Lower leg skin (tissue), 4 donors: ENCODE measurements at regions not wholly inside any gene's neighbourhood (a gene's known extent, or its start where the extent isn't known, plus 50 kb on each side); places are given as distances from the start of the nearest gene placed in this dataset.
A peak's percentile ranks its signal among the peaks of the same experiment; 100 is the strongest.

Experiments
- DNase-seq, 2 donors: peaks; one replicate each; pipeline ENCODE4 v3.0.0-alpha.2; 2019; ENCODE audit warnings: low spot score in 2 of 2
- H3K4me3 ChIP-seq: fragments of 200-600 bp; sonication (generic); 2 replicates; pipeline ENCODE4 v1.5.1; 2017; ENCODE audit warnings: mild to moderate bottlenecking, low read depth; ENCODE audit not compliant: poor library complexity, severe bottlenecking
- POLR2A ChIP-seq, 2 donors: fragments of 450-650 bp; IDR thresholded peaks; one replicate each; pipeline ENCODE4 v1.6.1; 2016 to 2017; ENCODE audit warnings: antibody characterized with exemption in 2 of 2, mild to moderate bottlenecking in 1 of 2, moderate library complexity in 1 of 2
- WGBS, 2 donors: methylation state at CpG; one replicate each; pipeline ENCODE4 v1.1.5; 2018; 5-methylcytosine and 5-hydroxymethylcytosine counted together
- intact Hi-C: fragments of 100-400 bp; cut with DNase I; formaldehyde crosslinking; loops from one replicate; pipeline ENCODE4 v1.15.0; 2023; ENCODE audit warnings: low total_unique reads
- TF ChIP-seq, protein P1 (sequence below), 3 donors: fragments of 450-650 bp; IDR thresholded peaks; one replicate each; pipeline ENCODE4 v1.5.1; 2016; ENCODE audit warnings: antibody characterized with exemption in 3 of 3, mild to moderate bottlenecking in 3 of 3, moderate library complexity in 2 of 3

DNA sequence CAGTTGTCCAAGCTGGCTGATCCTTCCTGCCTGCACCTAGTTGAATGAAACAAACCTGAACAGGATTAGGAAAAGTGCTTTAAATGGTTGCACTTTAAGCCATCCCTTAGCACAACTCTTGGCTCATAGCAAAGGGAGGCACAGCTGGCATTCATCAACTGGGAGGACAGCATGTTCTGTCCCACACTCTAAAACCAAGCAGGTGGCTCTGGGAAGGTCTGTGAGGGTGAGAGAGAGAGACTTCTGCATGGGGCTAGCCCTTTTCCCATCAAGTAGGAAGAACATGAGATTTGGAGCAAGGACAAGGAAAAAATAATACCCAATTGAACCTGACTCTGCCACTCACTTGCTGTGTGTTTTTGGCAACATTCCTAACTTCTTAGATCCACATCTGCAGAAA, 140.9 kb upstream of the CCL2 start:
- H3K4me3 ChIP-seq, result no peak overlapping the region
- TF ChIP-seq POLR2A (IDR thresholded peaks at IDR 0.05), result no peak
- TF ChIP-seq, protein P1, sequence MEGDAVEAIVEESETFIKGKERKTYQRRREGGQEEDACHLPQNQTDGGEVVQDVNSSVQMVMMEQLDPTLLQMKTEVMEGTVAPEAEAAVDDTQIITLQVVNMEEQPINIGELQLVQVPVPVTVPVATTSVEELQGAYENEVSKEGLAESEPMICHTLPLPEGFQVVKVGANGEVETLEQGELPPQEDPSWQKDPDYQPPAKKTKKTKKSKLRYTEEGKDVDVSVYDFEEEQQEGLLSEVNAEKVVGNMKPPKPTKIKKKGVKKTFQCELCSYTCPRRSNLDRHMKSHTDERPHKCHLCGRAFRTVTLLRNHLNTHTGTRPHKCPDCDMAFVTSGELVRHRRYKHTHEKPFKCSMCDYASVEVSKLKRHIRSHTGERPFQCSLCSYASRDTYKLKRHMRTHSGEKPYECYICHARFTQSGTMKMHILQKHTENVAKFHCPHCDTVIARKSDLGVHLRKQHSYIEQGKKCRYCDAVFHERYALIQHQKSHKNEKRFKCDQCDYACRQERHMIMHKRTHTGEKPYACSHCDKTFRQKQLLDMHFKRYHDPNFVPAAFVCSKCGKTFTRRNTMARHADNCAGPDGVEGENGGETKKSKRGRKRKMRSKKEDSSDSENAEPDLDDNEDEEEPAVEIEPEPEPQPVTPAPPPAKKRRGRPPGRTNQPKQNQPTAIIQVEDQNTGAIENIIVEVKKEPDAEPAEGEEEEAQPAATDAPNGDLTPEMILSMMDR (IDR thresholded peaks at IDR 0.05), result no peak
- DNase-seq, result peak in 1 of 2 donors; percentile 2
- intact Hi-C loops, result no loop called here

DNA sequence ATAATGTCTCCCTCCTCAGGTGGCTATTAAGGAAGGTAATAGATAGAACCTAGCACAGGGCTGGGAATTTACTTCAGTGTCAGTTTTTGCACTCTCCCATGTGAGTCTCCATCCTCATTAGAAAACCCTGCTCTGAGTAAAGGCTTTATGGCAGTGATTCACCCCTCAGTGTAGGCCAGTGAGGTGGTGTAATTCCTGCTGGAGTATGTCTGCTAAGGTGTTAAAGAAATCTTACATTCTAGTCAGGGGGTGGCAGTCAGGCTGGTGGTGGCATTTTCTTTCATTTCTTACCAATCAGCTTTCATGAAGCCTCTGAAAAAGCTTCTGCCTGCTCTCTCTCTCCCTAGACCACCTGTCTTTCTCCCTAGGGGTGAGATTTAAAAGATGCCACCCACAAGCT, 138.8 kb upstream of the CCL2 start:
- no peak overlapping the region for H3K4me3 ChIP-seq
- peak in 1 of 2 donors; percentile 5 for DNase-seq
- intact Hi-C loops, result no loop called here
- TF ChIP-seq, protein P1 (IDR thresholded peaks at IDR 0.05), result no peak
- no peak for TF ChIP-seq POLR2A (IDR thresholded peaks at IDR 0.05)

DNA sequence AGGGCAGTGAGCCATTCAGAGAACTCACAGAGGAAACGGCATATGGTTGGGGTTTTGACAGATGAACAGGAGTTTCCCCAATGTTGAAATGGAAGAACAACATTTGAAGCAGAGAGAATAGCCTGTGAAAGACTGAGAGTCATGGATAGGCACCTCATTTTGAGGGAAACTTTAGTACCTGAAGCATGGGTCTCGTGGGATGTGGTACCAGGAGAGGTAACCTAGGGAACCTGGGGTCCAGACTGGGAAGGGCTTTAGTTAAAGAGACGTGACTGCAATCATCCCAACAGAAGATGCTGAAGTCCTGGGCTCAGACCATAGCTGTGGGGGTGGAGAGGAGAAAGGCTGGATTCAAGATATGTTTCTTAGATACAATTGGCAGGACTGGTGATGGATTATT, 137.8 kb upstream of the CCL2 start:
- DNase-seq, result peak in 1 of 2 donors; percentile 45
- intact Hi-C loops, result no loop called here
- WGBS, 2 donors, result 46 to 72% methylated on average over 3 of the region's 3 CpGs
- TF ChIP-seq POLR2A (IDR thresholded peaks at IDR 0.05), result no peak
- TF ChIP-seq, protein P1 (IDR thresholded peaks at IDR 0.05), result no peak
- H3K4me3 ChIP-seq, result no peak overlapping the region

DNA sequence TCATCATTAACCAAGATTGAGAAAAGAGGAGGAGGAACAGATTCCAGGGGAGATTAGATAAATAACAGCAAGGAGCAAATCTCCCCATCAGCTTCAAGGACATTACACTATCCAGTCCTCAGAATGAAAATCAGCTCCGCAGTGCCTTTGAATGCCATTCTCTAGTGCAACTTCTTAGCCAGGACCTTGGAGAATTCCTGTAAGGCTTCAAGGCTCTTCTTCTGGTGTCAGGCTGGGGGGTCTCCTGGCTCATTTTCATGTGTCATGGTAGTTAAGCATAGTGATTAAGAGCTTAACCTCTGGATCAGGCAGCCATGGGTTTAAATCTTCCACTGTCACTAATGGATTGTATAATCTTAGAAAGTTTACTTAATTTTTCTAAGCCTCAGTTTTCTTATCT, 137.3 kb upstream of the CCL2 start:
- 79 to 83% methylated on average over 1 of the region's 1 CpG for WGBS, 2 donors
- no peak overlapping the region for H3K4me3 ChIP-seq
- intact Hi-C loops, result no loop called here
- no peak for DNase-seq
- no peak for TF ChIP-seq POLR2A (IDR thresholded peaks at IDR 0.05)
- TF ChIP-seq, protein P1 (IDR thresholded peaks at IDR 0.05), result no peak

DNA sequence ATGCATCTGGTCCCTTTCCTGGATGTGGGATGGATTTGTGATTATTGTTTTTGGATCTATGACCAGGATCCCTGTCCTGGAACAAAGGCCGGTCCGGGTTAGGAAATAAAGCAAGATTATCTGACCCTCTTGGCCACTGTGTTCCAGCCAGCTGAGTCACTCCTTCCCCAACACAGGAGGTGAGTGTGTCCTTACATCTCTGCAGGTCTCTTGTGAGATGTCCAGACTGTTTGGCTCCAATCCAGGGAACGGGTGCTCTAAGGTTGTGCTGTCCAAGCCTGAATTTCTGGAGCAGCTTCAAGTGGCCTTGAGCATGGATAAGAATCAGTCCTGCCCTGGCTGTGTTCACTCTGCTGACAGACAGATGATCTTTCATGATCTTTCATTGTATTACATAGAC, 136.5 kb upstream of the CCL2 start:
- intact Hi-C loops, result no loop called here
- 67 to 76% methylated on average over 3 of the region's 3 CpGs for WGBS, 2 donors
- peak in 1 of 2 donors; percentile 52 for DNase-seq
- TF ChIP-seq, protein P1 (IDR thresholded peaks at IDR 0.05), result no peak
- no peak for TF ChIP-seq POLR2A (IDR thresholded peaks at IDR 0.05)
- no peak overlapping the region for H3K4me3 ChIP-seq

DNA sequence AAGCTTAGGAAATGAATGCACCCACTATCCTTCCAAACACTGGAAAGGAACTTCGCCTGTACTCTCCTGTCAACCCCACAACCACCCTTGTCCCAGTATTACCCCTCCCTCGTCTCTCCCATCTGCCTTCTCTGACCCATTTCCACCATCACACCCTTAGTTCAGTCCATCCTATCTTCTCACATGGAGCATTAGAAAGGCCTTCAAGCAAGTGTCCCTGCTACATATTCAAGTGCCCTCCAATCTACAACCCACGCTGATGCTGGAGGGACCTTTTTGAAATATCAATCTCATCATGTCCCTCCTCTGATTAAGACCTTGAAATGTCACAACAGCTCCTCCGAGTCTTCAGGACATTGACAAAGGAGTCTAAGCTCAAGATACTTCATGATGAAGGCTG, 133.8 kb upstream of the CCL2 start:
- no peak overlapping the region for H3K4me3 ChIP-seq
- DNase-seq, result no peak
- intact Hi-C loops, result no loop called here
- WGBS, 2 donors, result 72 to 79% methylated on average over 4 of the region's 4 CpGs
- no peak for TF ChIP-seq POLR2A (IDR thresholded peaks at IDR 0.05)
- TF ChIP-seq, protein P1 (IDR thresholded peaks at IDR 0.05), result no peak
